SK-N-SH (cell line): ENCODE measurements at regions not wholly inside any gene's neighbourhood (a gene's known extent, or its start where the extent isn't known, plus 50 kb on each side); places are given as distances from the start of the nearest gene placed in this dataset.

Experiments
- CTCF ChIA-PET: fragments of 300-600, 350-600 bp; formaldehyde crosslinking; extraction: SDS; loops from one replicate; lab custom pipeline; 2021; lab: Yijun Ruan, JAX
- POLR2A ChIA-PET: fragments of 350-600 bp; sonication (Branson Sonifier 250); formaldehyde crosslinking; extraction: SDS; loops from one replicate; lab custom pipeline; 2020; ENCODE audit warnings: antibody characterized with exemption, inconsistent platforms; lab: Yijun Ruan, JAX
- DNase-seq: peaks from one replicate; pipeline ENCODE4 v3.0.0; 2012
- H2AFZ ChIP-seq: fragments of 200-600 bp; sonication (generic); 2 replicates; pipeline ENCODE4 v1.8.1; 2016; ENCODE audit warnings: antibody characterized with exemption, mild to moderate bottlenecking, low read depth
- H3F3A ChIP-seq: fragments of 200-600 bp; sonication (generic); replicated peaks from 2 replicates; pipeline ENCODE3; 2016; ENCODE audit warnings: antibody characterized with exemption, mild to moderate bottlenecking; ENCODE audit not compliant: insufficient read depth
- H3K27ac ChIP-seq, 2 experiments: fragments of 200-500 bp in 1 of 2; fragments of 200-600 bp in 1 of 2; sonication (Bioruptor generic) in 1 of 2; sonication (generic), shearing (Covaris generic) in 1 of 2; 2 replicates each; pipeline versions ENCODE4 v1.5.1 to v1.6.1; 2014 to 2016; ENCODE audit warnings: low read depth in 2 of 2, inconsistent platforms in 1 of 2, low read length in 1 of 2, mild to moderate bottlenecking in 1 of 2, mixed read lengths in 1 of 2
- H3K27me3 ChIP-seq: fragments of 200-600 bp; sonication (generic), shearing (Covaris generic); 2 replicates; pipeline ENCODE4 v1.6.1; 2016; ENCODE audit warnings: mixed run types; ENCODE audit not compliant: insufficient read depth
- H3K36me3 ChIP-seq, 2 experiments: fragments of 200-500 bp in 1 of 2; fragments of 200-600 bp in 1 of 2; sonication (Bioruptor generic) in 1 of 2; sonication (generic) in 1 of 2; replicated peaks in 1 of 2; 2 replicates each; pipeline versions ENCODE3 to v1.5.1; 2014 to 2016; ENCODE audit warnings: low read length in 1 of 2, mild to moderate bottlenecking in 1 of 2; ENCODE audit not compliant: insufficient read depth in 2 of 2, control insufficient read depth in 1 of 2
- H3K4me1 ChIP-seq, 2 experiments: fragments of 200-500 bp in 1 of 2; fragments of 200-600 bp in 1 of 2; sonication (Bioruptor generic) in 1 of 2; sonication (generic), shearing (Covaris generic) in 1 of 2; 2 replicates each; pipeline versions ENCODE4 v1.5.1 to v1.6.1; 2014 to 2016; ENCODE audit warnings: low read depth in 1 of 2, low read length in 1 of 2, mixed run types in 1 of 2; ENCODE audit not compliant: insufficient read depth in 2 of 2, control insufficient read depth in 1 of 2
- H3K4me2 ChIP-seq: fragments of 200-600 bp; sonication (generic), shearing (Covaris generic); 2 replicates; pipeline ENCODE4 v1.6.1; 2017; ENCODE audit warnings: mixed run types
- H3K4me3 ChIP-seq, 2 experiments: fragments of 200-500 bp in 1 of 2; fragments of 200-600 bp in 1 of 2; sonication (Bioruptor generic) in 1 of 2; sonication (generic), shearing (Covaris generic) in 1 of 2; 2 replicates each; pipeline versions ENCODE4 v1.5.1 to v1.8.1; 2014 to 2016; ENCODE audit warnings: low read depth in 2 of 2, inconsistent platforms in 1 of 2, low read length in 1 of 2, mild to moderate bottlenecking in 1 of 2, mixed read lengths in 1 of 2, moderate library complexity in 1 of 2
- H3K79me2 ChIP-seq: fragments of 200-600 bp; sonication (generic); 2 replicates; pipeline ENCODE4 v1.8.1; 2017; ENCODE audit warnings: mild to moderate bottlenecking; ENCODE audit not compliant: insufficient read depth
- H3K9ac ChIP-seq: fragments of 200-600 bp; sonication (generic); 2 replicates; pipeline ENCODE4 v1.6.1; 2017; ENCODE audit warnings: mixed run types
- H3K9me2 ChIP-seq: fragments of 200-600 bp; sonication (generic); 2 replicates; pipeline ENCODE4 v1.6.1; 2017; ENCODE audit warnings: mixed run types
- H3K9me3 ChIP-seq: fragments of 200-600 bp; sonication (generic); 2 replicates; pipeline ENCODE4 v1.6.1; 2017; ENCODE audit warnings: mixed run types, mild to moderate bottlenecking, moderate library complexity
- H4K20me1 ChIP-seq: fragments of 200-600 bp; sonication (generic); 2 replicates; pipeline ENCODE4 v1.6.1; 2017; ENCODE audit warnings: mild to moderate bottlenecking, mixed run types; ENCODE audit not compliant: insufficient read depth
- CTCF ChIP-seq: fragments of 200-600 bp; sonication (generic); IDR thresholded peaks from 2 replicates; pipeline ENCODE4 v1.6.1; 2017; ENCODE audit warnings: antibody characterized with exemption, mild to moderate bottlenecking, moderate library complexity
- EZH2phosphoT487 ChIP-seq: fragments of 200-600 bp; sonication (generic); IDR thresholded peaks from 2 replicates; pipeline ENCODE4 v1.6.1; 2017; ENCODE audit warnings: low read depth, mixed run types, mild to moderate bottlenecking, antibody characterized with exemption, moderate library complexity, borderline replicate concordance
- FOSL2 ChIP-seq: IDR thresholded peaks from 2 replicates; pipeline ENCODE4 v1.4.0; 2012; ENCODE audit warnings: low read depth, mild to moderate bottlenecking, moderate library complexity, borderline replicate concordance
- FOXJ3 ChIP-seq: sonication (generic); formaldehyde crosslinking; IDR thresholded peaks from 2 replicates; pipeline ENCODE4 v1.5.1; 2020; ENCODE audit warnings: mild to moderate bottlenecking, missing genetic modification reagents
- JUND ChIP-seq: IDR thresholded peaks from 2 replicates; pipeline ENCODE4 v1.4.0; 2012
- MEF2A ChIP-seq: IDR thresholded peaks from 2 replicates; pipeline ENCODE4 v1.4.0; 2012; ENCODE audit warnings: low read depth, borderline replicate concordance
- MXI1 ChIP-seq: IDR thresholded peaks from 2 replicates; pipeline ENCODE4 v1.6.1; 2012; ENCODE audit warnings: mild to moderate bottlenecking, low read depth, low read length, improper control_type of control experiment
- NFIC ChIP-seq: IDR thresholded peaks from 2 replicates; pipeline ENCODE4 v1.4.0; 2012; ENCODE audit warnings: borderline replicate concordance
- NRF1 ChIP-seq: IDR thresholded peaks from 2 replicates; pipeline ENCODE4 v1.6.1; 2012; ENCODE audit warnings: low read depth, mild to moderate bottlenecking, low read length
- POLR2AphosphoS5 ChIP-seq: IDR thresholded peaks from 2 replicates; pipeline ENCODE4 v1.6.1; 2012; ENCODE audit warnings: low read depth, low read length
- RFX5 ChIP-seq: IDR thresholded peaks from 2 replicates; pipeline ENCODE4 v1.6.1; 2012; ENCODE audit warnings: mild to moderate bottlenecking, improper control_type of control experiment, low read length
- RXRA ChIP-seq: IDR thresholded peaks from 2 replicates; pipeline ENCODE4 v1.4.0; 2012; ENCODE audit warnings: low read depth, mild to moderate bottlenecking, borderline replicate concordance
- SIN3A ChIP-seq: IDR thresholded peaks from 2 replicates; pipeline ENCODE4 v1.6.1; 2012; ENCODE audit warnings: low read depth, mild to moderate bottlenecking, low read length, moderate library complexity, borderline replicate concordance
- SMC3 ChIP-seq: IDR thresholded peaks from 2 replicates; pipeline ENCODE4 v1.6.1; 2012; ENCODE audit warnings: low read depth, low read length, improper control_type of control experiment
- TCF12 ChIP-seq: IDR thresholded peaks from 2 replicates; pipeline ENCODE4 v1.4.0; 2012
- USF1 ChIP-seq: IDR thresholded peaks from 2 replicates; pipeline ENCODE4 v1.4.0; 2012; ENCODE audit warnings: low read depth, borderline replicate concordance
- YY1 ChIP-seq: IDR thresholded peaks from 2 replicates; pipeline ENCODE4 v1.4.0; 2012; ENCODE audit warnings: low read depth, mild to moderate bottlenecking
- ZBTB33 ChIP-seq: IDR thresholded peaks from 2 replicates; pipeline ENCODE4 v1.4.0; 2012; ENCODE audit warnings: low read depth, borderline replicate concordance
- whole genome bisulfite sequencing: methylation state at CpG from one replicate; pipeline ENCODE4 v1.1.6; 2017; ENCODE audit warnings: low lambda C conversion rate; 5-methylcytosine and 5-hydroxymethylcytosine counted together
- TF ChIP-seq, protein P1 (sequence below): IDR thresholded peaks from 2 replicates; pipeline ENCODE4 v1.4.0; 2012; ENCODE audit warnings: low read depth
- TF ChIP-seq, protein P2 (sequence below): IDR thresholded peaks from 2 replicates; pipeline ENCODE4 v1.6.1; 2012; ENCODE audit warnings: mild to moderate bottlenecking, low read depth, low read length, moderate library complexity

GRCh38 chr1:200231787-200232231 lies 178.0 kb downstream of the ZNF281 start:
- Histone ChIP-seq H2AFZ (no peak overlapping the region), H4K20me1 (no peaks in the 10 kb centered on the region), H3K4me1 (peaks cover 0 to 22% of the 10 kb centered on the region in 2 experiments; a peak in 2 of 4 replicates), H3K79me2 (no peaks in the 10 kb centered on the region), H3K9ac (no peak overlapping the region), H3K9me2 (no peaks in the 10 kb centered on the region), H3K27ac (no peak overlapping the region), H3K4me2 (no peak overlapping the region), H3K27me3 (no peaks in the 10 kb centered on the region), H3K9me3 (no peaks in the 10 kb centered on the region), H3K4me3 (no peak overlapping the region), H3F3A (no peaks in the 10 kb centered on the region), H3K36me3 (no peaks in the 10 kb centered on the region)
- 52% methylated on average over 1 of the region's 1 CpG for WGBS
- POLR2A ChIA-PET = no interaction called here
- TF ChIP-seq NRF1 (no peak), POLR2AphosphoS5 (no peak), SIN3A (no peak), FOSL2 (no peak), MEF2A (no peak), JUND (no peak), EZH2phosphoT487 (no peak), MXI1 (no peak), SMC3 (no peak), ZBTB33 (no peak), RXRA (no peak)
- TF ChIP-seq, protein P1, sequence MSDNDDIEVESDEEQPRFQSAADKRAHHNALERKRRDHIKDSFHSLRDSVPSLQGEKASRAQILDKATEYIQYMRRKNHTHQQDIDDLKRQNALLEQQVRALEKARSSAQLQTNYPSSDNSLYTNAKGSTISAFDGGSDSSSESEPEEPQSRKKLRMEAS = no peak
- no peak for DNase-seq
- CTCF ChIA-PET = interaction anchor here (0.9 to 1.1 kb wide), 2 partner anchors 11 to 47 kb away, joined by 3 read pairs; no protein-coding TSS in a partner anchor

DNA sequence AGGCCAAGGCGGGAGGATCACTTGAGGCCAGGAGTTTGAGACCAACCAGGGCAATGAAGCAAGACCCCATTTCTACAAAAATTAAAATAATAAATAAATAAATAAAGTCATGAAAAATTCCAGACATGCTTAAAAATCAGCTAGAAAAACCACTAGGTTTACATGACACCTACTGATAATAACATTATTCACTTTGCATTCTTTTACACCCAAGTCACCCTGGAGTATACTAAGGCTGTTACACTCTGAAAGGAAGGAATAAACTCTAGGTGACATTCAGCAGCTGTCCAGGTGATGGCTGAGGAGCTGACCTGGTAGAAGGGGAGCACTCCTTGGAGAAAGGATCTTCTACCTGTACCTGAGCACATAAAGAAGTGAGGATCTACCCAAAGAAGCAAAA lies 179.2 kb downstream of the ZNF281 start:
- Histone ChIP-seq H3K9ac (no peak overlapping the region), H3K4me2 (no peak overlapping the region), H3K36me3 (no peaks in the 10 kb centered on the region), H3K4me3 (no peak overlapping the region), H2AFZ (no peak overlapping the region), H4K20me1 (no peaks in the 10 kb centered on the region), H3K4me1 (peaks cover 0 to 22% of the 10 kb centered on the region in 2 experiments; a peak in 2 of 4 replicates), H3K9me3 (no peaks in the 10 kb centered on the region), H3K27ac (no peak overlapping the region), H3K9me2 (no peaks in the 10 kb centered on the region), H3K27me3 (no peaks in the 10 kb centered on the region), H3K79me2 (no peaks in the 10 kb centered on the region), H3F3A (no peaks in the 10 kb centered on the region)
- WGBS = 85% methylated on average over 1 of the region's 1 CpG
- DNase-seq = no peak
- ChIA-PET CTCF (no interaction called here), POLR2A (no interaction called here)
- TF ChIP-seq, protein P2, sequence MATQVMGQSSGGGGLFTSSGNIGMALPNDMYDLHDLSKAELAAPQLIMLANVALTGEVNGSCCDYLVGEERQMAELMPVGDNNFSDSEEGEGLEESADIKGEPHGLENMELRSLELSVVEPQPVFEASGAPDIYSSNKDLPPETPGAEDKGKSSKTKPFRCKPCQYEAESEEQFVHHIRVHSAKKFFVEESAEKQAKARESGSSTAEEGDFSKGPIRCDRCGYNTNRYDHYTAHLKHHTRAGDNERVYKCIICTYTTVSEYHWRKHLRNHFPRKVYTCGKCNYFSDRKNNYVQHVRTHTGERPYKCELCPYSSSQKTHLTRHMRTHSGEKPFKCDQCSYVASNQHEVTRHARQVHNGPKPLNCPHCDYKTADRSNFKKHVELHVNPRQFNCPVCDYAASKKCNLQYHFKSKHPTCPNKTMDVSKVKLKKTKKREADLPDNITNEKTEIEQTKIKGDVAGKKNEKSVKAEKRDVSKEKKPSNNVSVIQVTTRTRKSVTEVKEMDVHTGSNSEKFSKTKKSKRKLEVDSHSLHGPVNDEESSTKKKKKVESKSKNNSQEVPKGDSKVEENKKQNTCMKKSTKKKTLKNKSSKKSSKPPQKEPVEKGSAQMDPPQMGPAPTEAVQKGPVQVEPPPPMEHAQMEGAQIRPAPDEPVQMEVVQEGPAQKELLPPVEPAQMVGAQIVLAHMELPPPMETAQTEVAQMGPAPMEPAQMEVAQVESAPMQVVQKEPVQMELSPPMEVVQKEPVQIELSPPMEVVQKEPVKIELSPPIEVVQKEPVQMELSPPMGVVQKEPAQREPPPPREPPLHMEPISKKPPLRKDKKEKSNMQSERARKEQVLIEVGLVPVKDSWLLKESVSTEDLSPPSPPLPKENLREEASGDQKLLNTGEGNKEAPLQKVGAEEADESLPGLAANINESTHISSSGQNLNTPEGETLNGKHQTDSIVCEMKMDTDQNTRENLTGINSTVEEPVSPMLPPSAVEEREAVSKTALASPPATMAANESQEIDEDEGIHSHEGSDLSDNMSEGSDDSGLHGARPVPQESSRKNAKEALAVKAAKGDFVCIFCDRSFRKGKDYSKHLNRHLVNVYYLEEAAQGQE = no peak
- TF ChIP-seq NRF1 = no peak
- TF ChIP-seq EZH2phosphoT487 = no peak
- no peak for TF ChIP-seq FOXJ3 (CRISPR knock-in tag)
- no peak for TF ChIP-seq NFIC
- TF ChIP-seq YY1 = no peak
- no peak for TF ChIP-seq CTCF
- no peak for TF ChIP-seq MEF2A
- no peak for TF ChIP-seq USF1
- TF ChIP-seq POLR2AphosphoS5 = no peak
- no peak for TF ChIP-seq RFX5
- TF ChIP-seq, protein P1 = no peak
- no peak for TF ChIP-seq TCF12
